ENCODE measurements at regions not wholly inside any gene's neighbourhood (a gene's known extent, or its start where the extent isn't known, plus 50 kb on each side); places are given as distances from the start of the nearest gene placed in this dataset.

DNA sequence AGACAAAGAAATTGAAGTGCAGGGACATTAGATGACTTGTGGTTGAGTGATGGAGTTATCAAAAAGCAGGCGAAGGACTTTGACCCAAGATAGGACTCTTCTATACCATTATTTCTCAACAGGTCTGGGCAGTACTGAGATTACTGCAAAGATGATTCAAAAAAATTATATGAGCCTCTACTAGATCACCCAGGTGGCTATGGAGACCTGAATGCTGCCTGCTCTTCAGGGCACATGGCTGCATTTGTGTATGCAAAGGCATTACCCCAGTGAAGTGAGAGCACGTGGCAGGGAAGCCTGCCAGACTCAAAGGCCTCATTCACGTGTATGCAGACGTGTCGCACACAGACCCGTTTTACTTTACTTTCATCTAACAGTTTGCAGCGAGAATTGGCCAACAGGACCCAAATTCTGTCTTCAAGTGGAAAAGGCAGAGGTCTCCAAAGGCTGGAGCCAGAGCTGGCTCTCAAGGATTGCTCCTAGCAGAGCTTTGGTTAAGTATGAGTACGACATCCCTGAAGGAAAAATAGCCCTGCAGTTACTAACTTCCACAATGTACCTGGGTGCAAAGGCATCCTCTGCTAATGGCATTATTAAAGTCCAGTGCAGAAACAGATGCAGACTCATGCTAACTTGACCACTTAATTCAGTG, 113.8 kb upstream of the ARMC2 start:
- no peak overlapping the region for H3K4me2 ChIP-seq
- H3K4me1 ChIP-seq = peaks cover 0 to 36% (median 14%) of the 10 kb centered on the region in 10 experiments; a peak in 14 of 20 replicates
- no peak for TF ChIP-seq Cebpa-rat (IDR thresholded peaks at IDR 0.05)
- no peaks in the 10 kb centered on the region for H3K9me3 ChIP-seq (replicated peaks in 1 of 11)
- H3K27me3 ChIP-seq = no peaks in the 10 kb centered on the region
- no peak overlapping the region for H3K9ac ChIP-seq
- H3K36me3 ChIP-seq = no peaks in the 10 kb centered on the region
- no peaks in the 10 kb centered on the region for H4K20me1 ChIP-seq
- H3K4me3 ChIP-seq = no peak overlapping the region
- no peak overlapping the region for H3K27ac ChIP-seq

DNA sequence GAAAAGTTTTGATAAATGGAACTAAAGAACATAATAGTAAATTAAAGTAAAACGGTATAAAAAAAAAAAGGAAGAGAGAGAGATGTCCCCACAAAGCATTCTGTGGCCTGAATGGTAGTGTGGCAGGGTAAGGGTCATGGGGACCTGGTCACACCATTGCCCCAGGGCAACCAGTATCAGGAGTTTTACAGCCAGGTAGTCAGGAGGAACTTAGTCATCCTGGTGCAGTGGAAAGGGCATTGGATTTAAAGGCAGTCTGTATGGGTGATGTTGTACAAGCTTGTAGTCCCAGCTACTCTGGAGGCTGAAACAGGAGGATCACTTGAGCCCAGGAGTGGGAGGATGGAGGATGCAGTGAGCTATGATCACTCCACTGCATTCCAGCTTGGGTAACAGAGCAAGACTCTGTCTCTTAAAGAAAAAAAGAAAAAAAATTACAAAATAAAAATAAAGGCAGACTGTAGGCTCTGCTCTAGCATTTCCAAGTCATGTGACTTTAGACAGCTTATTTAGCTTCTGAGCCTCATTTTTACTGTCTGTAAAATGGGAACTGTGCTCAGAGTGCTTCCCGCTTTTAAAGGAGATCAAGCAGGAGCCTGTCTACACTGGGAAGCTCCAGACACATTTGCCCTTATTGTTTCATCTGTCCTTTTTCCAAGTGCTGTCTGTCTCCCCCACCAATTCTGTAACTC, 112.8 kb upstream of the ARMC2 start:
- no peak overlapping the region for H3K9ac ChIP-seq
- no peak for TF ChIP-seq Cebpa-rat (IDR thresholded peaks at IDR 0.05)
- no peaks in the 10 kb centered on the region for H3K36me3 ChIP-seq
- H3K27me3 ChIP-seq = no peaks in the 10 kb centered on the region
- H4K20me1 ChIP-seq = no peaks in the 10 kb centered on the region
- peaks cover 0 to 39% (median 14%) of the 10 kb centered on the region in 10 experiments; a peak in 14 of 20 replicates for H3K4me1 ChIP-seq
- 0 out of 22 replicates have a peak overlapping the region, but pooled peaks of 1 of the 11 experiments have one; percentile 62 for H3K4me2 ChIP-seq
- H3K9me3 ChIP-seq (replicated peaks in 1 of 11) = no peaks in the 10 kb centered on the region
- H3K4me3 ChIP-seq = no peak overlapping the region
- no peak overlapping the region for H3K27ac ChIP-seq

- no peak overlapping the region for H3K27ac ChIP-seq
- H4K20me1 ChIP-seq = no peaks in the 10 kb centered on the region
- H3K27me3 ChIP-seq = no peaks in the 10 kb centered on the region
- TF ChIP-seq Cebpa-rat (IDR thresholded peaks at IDR 0.05) = no peak
- H3K9ac ChIP-seq = no peak overlapping the region
- no peaks in the 10 kb centered on the region for H3K9me3 ChIP-seq (replicated peaks in 1 of 11)
- H3K36me3 ChIP-seq = no peaks in the 10 kb centered on the region
- peaks cover 0 to 39% (median 14%) of the 10 kb centered on the region in 10 experiments; a peak in 14 of 20 replicates for H3K4me1 ChIP-seq
- peak overlapping the region in 3 of 11 experiments; percentile 5 to 62 (median 45); a peak in 1 of 22 replicates for H3K4me2 ChIP-seq
- H3K4me3 ChIP-seq = no peak overlapping the region
Measured at GRCh38 chr6:108736002-108736361, 112.2 kb upstream of the ARMC2 start.

GRCh38 chr6:108736832-108737231, 111.4 kb upstream of the ARMC2 start:
- no peak for TF ChIP-seq Cebpa-rat (IDR thresholded peaks at IDR 0.05)
- H3K27me3 ChIP-seq = no peaks in the 10 kb centered on the region
- H3K4me2 ChIP-seq = peak overlapping the region in 5 of 11 experiments; percentile 1 to 63 (median 51); a peak in 8 of 22 replicates
- H3K4me1 ChIP-seq = peaks cover 0 to 47% (median 16%) of the 10 kb centered on the region in 10 experiments; a peak in 14 of 20 replicates
- H3K4me3 ChIP-seq = no peak overlapping the region
- no peaks in the 10 kb centered on the region for H3K36me3 ChIP-seq
- H3K9me3 ChIP-seq (replicated peaks in 1 of 11) = no peaks in the 10 kb centered on the region
- no peaks in the 10 kb centered on the region for H4K20me1 ChIP-seq
- H3K9ac ChIP-seq = no peak overlapping the region
- peak overlapping the region in 1 of 11 experiments; percentile 57; a peak in 2 of 22 replicates for H3K27ac ChIP-seq

DNA sequence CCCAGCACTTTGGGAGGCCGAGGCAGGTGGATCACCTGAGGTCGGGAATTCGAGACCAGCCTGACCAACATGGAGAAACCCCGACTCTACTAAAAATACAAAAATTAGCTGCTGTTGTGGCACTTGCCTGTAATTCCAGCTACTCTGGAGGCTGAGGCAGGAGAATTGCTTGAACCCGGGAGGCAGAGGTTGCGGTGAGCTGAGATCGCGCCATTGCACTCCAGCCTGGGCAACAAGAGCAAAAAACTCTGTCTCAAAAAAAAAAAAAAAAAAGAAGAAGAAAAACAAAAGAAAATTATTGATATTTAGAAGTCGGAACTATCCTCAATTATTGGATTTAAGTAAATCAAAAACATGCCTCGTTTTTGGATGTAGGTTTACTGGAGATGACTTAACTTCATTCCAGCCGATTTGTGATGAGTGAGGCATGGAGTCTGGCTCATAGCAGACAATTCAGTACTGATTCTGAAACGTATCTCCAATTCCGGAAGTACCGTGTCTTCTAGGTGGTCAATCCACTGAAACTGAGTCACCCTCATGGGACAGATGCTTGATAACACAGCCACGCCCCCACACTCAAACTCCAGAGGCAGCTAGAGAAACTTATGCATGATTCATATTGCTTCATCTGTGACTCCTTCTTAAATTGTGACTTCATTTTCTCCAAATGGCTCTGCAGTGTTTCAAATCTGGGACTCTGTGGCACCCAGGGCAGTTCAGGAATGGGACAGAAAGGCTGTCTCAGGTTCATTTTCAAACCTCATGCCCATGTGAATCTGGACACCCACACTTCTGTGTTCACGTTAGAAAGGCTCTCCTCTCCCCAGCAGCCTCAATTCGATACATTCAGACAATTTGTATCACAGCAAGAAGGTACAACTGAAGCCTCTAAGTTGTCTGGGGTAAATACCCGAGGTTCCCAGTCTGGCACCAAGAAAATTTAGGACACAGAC, 110.4 kb upstream of the ARMC2 start:
- peak overlapping the region in 8 of 11 experiments; percentile 2 to 63 (median 39); a peak in 13 of 22 replicates for H3K4me2 ChIP-seq
- H3K9ac ChIP-seq = peak overlapping the region in 1 of 11 experiments; percentile 30; a peak in 1 of 22 replicates
- H3K36me3 ChIP-seq = no peaks in the 10 kb centered on the region
- no peaks in the 10 kb centered on the region for H4K20me1 ChIP-seq
- TF ChIP-seq Cebpa-rat (IDR thresholded peaks at IDR 0.05) = peak in 1 of 11 experiments; percentile 21; a peak in 1 of 22 replicates
- no peaks in the 10 kb centered on the region for H3K9me3 ChIP-seq (replicated peaks in 1 of 11)
- H3K27me3 ChIP-seq = no peaks in the 10 kb centered on the region
- H3K27ac ChIP-seq = peak overlapping the region in 5 of 11 experiments; percentile 8 to 57 (median 14); a peak in 6 of 22 replicates
- H3K4me1 ChIP-seq = peaks cover 0 to 54% (median 17%) of the 10 kb centered on the region in 10 experiments; a peak in 14 of 20 replicates
- H3K4me3 ChIP-seq = no peak overlapping the region

DNA sequence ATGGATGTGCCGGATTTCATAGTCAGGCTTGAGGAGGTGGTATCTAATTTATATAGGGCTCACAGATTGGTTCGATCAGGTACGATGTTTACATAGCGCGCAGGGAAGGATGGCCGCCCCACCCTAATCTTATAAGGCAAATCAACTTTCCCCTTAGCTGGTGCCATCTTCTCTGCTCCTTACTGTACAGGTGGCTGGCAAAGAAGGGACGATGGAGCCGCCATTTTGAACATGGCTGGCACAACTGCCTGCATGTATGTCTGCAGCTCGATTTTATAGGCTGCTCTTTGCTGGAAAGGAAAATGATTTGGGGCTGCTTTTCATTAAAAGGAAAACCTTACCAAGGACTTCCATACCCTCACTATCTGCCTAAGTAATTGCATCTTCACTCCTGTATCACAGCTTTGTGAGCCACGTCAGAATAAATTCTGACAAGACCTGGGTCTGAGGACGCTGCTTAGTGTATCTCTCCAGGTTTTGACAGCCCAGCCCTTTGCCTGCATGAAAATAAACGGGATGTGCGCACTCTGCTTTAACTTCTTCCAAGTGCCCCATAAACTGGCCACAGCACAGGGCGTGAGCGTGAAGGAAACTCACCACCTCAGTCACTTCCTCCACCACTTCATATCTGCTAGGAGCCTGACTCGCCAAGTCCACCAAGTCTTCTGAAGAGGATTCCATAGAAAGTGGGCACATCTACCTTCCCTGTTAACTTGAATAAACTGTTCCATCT, 109.4 kb upstream of the ARMC2 start:
- Histone ChIP-seq H3K4me1 (peaks cover 0 to 54% (median 17%) of the 10 kb centered on the region in 10 experiments; a peak in 14 of 20 replicates), H4K20me1 (no peaks in the 10 kb centered on the region), H3K36me3 (no peaks in the 10 kb centered on the region), H3K27me3 (no peaks in the 10 kb centered on the region), H3K9me3 (replicated peaks in 1 of 11) (no peaks in the 10 kb centered on the region), H3K9ac (no peak overlapping the region), H3K27ac (peak overlapping the region in 3 of 11 experiments; percentile 8 to 57 (median 46); a peak in 4 of 22 replicates), H3K4me3 (no peak overlapping the region), H3K4me2 (peak overlapping the region in 6 of 11 experiments; percentile 22 to 62 (median 52); a peak in 10 of 22 replicates)
- no peak for TF ChIP-seq Cebpa-rat (IDR thresholded peaks at IDR 0.05)

- Histone ChIP-seq H3K4me2 (0 out of 22 replicates have a peak overlapping the region, but pooled peaks of 1 of the 11 experiments have one; percentile 62), H3K27ac (no peak overlapping the region; a peak in 1 of 22 replicates)
- no peak for TF ChIP-seq Cebpa-rat (IDR thresholded peaks at IDR 0.05)
Measured at GRCh38 chr6:108739496-108740330, 108.5 kb upstream of the ARMC2 start.

More at GRCh38 chr6:108739496-108740330, 108.5 kb upstream of the ARMC2 start:
- Histone ChIP-seq H3K9ac (no peak overlapping the region), H4K20me1 (no peaks in the 10 kb centered on the region), H3K4me1 (peaks cover 0 to 54% (median 17%) of the 10 kb centered on the region in 10 experiments; a peak in 14 of 20 replicates), H3K36me3 (no peaks in the 10 kb centered on the region), H3K27me3 (no peaks in the 10 kb centered on the region), H3K9me3 (replicated peaks in 1 of 11) (no peaks in the 10 kb centered on the region), H3K4me3 (no peak overlapping the region)

All from BLaER1 treated with 17β-estradiol and CSF1 and Interleukin-3, amounts not matched to agents 10 nM and 100 nM (cell line).